Aorta (tissue), 5 donors: ENCODE measurements at regions not wholly inside any gene's neighbourhood (a gene's known extent, or its start where the extent isn't known, plus 50 kb on each side); places are given as distances from the start of the nearest gene placed in this dataset.
"Not testable (repeated sequence)": the region's sequence is repeated elsewhere in the genome, so short reads cannot be mapped to it uniquely, and the experiment has no call there.

Source experiments
- ATAC-seq: fragments of 200-7000 bp; cut with Tn5 transposase; one replicate; pipeline ENCODE4 v1.9.1; 2022; ENCODE audit warnings: moderate library complexity; ENCODE audit not compliant: low FRiP score
- DNase-seq, 2 donors: peaks; one replicate each; pipeline ENCODE4 v3.0.0-alpha.2; 2020
- H3K27ac ChIP-seq, 2 donors: one replicate each; pipeline ENCODE4 v1.5.1; 2013; ENCODE audit warnings: low read length in 2 of 2, mild to moderate bottlenecking in 2 of 2, moderate library complexity in 2 of 2, control low read depth in 1 of 2, inconsistent platforms in 1 of 2, low read depth in 1 of 2
- H3K27me3 ChIP-seq, 2 donors: one replicate each; pipeline ENCODE4 v1.6.1; 2013; ENCODE audit warnings: control low read depth in 1 of 2, low read length in 1 of 2, mild to moderate bottlenecking in 1 of 2, moderate library complexity in 1 of 2; ENCODE audit not compliant: insufficient read depth in 2 of 2, control insufficient read depth in 1 of 2
- H3K36me3 ChIP-seq, 2 donors: one replicate each; pipeline ENCODE4 v1.6.1; 2013; ENCODE audit warnings: control low read depth in 1 of 2, low read length in 1 of 2, mild to moderate bottlenecking in 1 of 2; ENCODE audit not compliant: insufficient read depth in 2 of 2, control insufficient read depth in 1 of 2
- H3K4me1 ChIP-seq, 2 donors: one replicate each; pipeline ENCODE4 v1.6.1; 2013; ENCODE audit warnings: low read length in 2 of 2, control low read depth in 1 of 2, mild to moderate bottlenecking in 1 of 2, moderate library complexity in 1 of 2; ENCODE audit not compliant: insufficient read depth in 2 of 2, control insufficient read depth in 1 of 2
- H3K4me3 ChIP-seq, 2 donors: one replicate each; pipeline ENCODE4 v1.5.1; 2013; ENCODE audit warnings: low read length in 2 of 2, control low read depth in 1 of 2, mild to moderate bottlenecking in 1 of 2
- H3K9me3 ChIP-seq: one replicate; pipeline ENCODE4 v1.6.1; 2013; ENCODE audit warnings: mild to moderate bottlenecking, low read length; ENCODE audit not compliant: control insufficient read depth
- WGBS, 2 donors: extraction: QIAGEN DNeasy Blood & Tissue Kit; methylation state at CpG; one replicate each; pipeline ENCODE4 v1.1.7; 2013; 5-methylcytosine and 5-hydroxymethylcytosine counted together
- intact Hi-C, 2 donors: fragments of 100-400 bp; cut with DNase I; formaldehyde crosslinking; loops; one replicate each; pipeline versions ENCODE4 v1.14.2 to v1.15.0; 2022
- donor health status: healthy with polysubstance abuse.
- donor health status: Bipolar disorder and iron deficiency.
- donor health status: DM: no; HTN: no; CAD: no.
- donor health status: DM: no; HTN: no; CAD: no.
- donor health status: DM: yes; HTN: yes; CAD: no.

DNA sequence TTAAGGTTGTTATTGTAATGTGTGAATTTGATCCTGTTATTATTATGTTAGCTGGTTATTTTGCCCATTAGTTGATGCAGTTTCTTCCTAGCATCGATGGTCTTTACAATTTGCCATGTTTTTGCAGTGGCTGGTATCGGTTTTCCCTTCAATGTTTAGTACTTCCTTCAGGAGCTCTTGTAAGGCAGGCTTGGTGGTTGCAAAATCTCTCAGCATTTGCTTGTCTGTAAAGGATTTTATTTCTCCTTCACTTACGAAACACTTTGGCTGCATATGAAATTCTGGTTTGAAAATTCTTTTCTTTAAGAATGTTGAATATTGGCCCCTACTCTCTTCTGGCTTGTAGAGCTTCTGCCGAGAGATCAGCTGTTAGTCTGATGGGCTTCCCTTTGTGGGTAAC lies 2241.4 kb upstream of the AGA start:
- not testable (repeated sequence) for DNase-seq

DNA sequence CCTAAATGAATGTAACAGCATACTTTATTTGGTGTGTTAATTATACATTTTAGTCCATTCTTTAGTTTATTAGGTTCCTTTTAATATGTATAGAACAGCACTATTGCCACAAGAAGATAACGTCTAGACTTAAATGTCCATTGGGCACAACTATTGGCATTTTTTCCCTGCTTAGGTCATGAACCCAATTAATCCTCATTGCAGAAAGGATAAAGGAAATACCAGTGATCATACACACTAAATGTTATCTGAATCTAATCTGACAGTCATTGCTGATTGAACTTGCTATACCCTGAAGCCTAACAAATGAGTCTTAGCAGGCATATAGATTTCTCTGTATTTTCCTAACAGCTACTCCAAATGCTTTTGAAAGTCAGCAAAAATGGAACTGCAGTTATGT lies 2250.0 kb upstream of the AGA start:
- no peaks in the 10 kb centered on the region for H3K36me3 ChIP-seq
- ATAC-seq (no peak), DNase-seq (no peak)
- H3K9me3 ChIP-seq, result no peaks in the 10 kb centered on the region
- H3K4me3 ChIP-seq, result no peak overlapping the region
- H3K27ac ChIP-seq, result no peak overlapping the region
- intact Hi-C loops, result no loop called here
- WGBS, 2 donors, result 19 to 25% methylated on average over 1 of the region's 1 CpG
- H3K4me1 ChIP-seq, result no peaks in the 10 kb centered on the region
- no peaks in the 10 kb centered on the region for H3K27me3 ChIP-seq

More for the DNA sequence above, 2241.4 kb upstream of the AGA start:
- H3K36me3 ChIP-seq, H3K27ac ChIP-seq, intact Hi-C loops, ATAC-seq, H3K4me1 ChIP-seq, H3K27me3 ChIP-seq, H3K4me3 ChIP-seq, H3K9me3 ChIP-seq: not testable (repeated sequence)
- WGBS, 2 donors, result 67 to 89% methylated on average over 4 of the region's 4 CpGs

DNA sequence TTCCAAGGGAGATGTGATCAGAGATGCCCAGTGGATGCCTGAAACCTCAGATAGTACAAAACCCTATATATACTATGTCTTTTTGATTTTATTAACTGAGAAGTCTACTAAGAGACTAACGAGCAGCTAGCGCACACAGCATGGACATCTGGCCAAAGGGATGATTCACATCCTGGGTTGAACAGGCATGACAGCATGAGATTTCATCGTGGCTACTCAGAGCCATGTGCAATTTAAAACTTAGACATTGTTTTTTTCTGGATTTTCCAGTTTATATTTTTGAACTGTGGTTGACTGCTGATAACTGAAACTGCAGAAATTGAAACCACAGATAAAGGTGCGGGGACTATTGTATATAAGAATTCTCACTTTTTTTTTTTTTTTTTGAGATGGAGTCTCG lies 2252.9 kb upstream of the AGA start:
- no peak for ATAC-seq
- H3K36me3 ChIP-seq, result no peaks in the 10 kb centered on the region
- H3K9me3 ChIP-seq, result peaks cover 2% of the 10 kb centered on the region
- H3K27ac ChIP-seq, result no peak overlapping the region
- intact Hi-C loops, result no loop called here
- 85 to 88% methylated on average over 5 of the region's 5 CpGs for WGBS, 2 donors
- no peak overlapping the region for H3K4me3 ChIP-seq
- DNase-seq, result no peak
- H3K4me1 ChIP-seq, result no peaks in the 10 kb centered on the region
- H3K27me3 ChIP-seq, result no peaks in the 10 kb centered on the region

DNA sequence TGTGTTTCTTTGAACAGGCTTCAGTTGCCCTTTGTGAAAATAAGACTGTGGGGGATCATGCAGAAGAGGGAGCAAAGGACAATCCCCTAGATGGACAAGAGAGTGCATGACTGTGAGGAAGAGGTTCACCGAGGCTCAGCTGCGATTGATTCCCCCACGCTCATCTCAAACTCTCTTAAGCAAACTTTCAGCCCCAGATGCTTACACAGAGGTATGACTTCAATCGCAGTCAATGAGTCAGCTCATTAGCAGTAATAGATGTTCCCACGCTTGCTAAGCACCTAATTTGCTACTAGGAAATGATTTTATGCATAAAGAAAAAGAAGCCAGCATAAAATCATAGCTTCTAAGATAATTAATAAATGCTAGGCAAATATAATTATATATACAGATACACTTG lies 2256.1 kb upstream of the AGA start:
- Histone ChIP-seq H3K36me3 (no peaks in the 10 kb centered on the region), H3K4me1 (no peaks in the 10 kb centered on the region), H3K27me3 (no peaks in the 10 kb centered on the region), H3K27ac (no peak overlapping the region), H3K4me3 (no peak overlapping the region), H3K9me3 (peaks cover 4% of the 10 kb centered on the region)
- WGBS, 2 donors, result 89% methylated on average over 5 of the region's 5 CpGs
- DNase-seq (no peak), ATAC-seq (no peak)
- intact Hi-C loops, result no loop called here

DNA sequence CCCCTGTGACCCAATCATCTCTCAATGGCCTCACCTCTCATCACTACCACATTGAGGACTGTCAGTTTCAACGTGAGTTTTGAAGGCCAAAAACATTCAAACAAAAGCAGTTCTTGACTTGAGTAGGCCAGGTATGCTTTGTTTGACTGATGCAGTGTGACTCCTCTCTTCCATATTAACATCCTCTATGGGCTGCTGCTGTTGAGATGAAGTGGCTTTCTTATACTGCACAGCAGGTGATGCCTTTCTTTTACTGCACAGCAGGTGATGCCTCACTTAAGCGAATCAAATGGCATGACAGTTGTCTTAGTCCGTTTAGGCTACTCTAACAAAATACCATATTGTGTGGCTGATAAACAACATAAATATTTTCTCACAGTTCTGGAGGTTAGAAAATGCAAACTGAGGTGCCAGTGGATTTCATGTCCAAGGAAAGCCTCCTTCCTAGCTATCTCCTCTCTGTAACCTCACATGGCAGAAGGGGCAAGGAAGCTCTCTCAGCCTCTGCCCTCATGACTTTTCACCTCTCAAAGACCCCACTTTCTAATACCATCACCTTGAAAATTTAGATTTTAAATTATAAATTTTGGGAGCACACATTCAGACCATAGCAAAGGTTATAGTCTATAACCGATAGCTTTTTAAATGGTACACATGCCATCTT lies 2267.9 kb upstream of the AGA start:
- no peak for ATAC-seq
- Histone ChIP-seq H3K36me3 (no peaks in the 10 kb centered on the region), H3K27ac (no peak overlapping the region), H3K4me3 (no peak overlapping the region), H3K27me3 (no peaks in the 10 kb centered on the region), H3K4me1 (no peaks in the 10 kb centered on the region), H3K9me3 (no peaks in the 10 kb centered on the region)
- DNase-seq, result no peak
- 46 to 48% methylated on average over 4 of the region's 4 CpGs for WGBS, 2 donors
- intact Hi-C loops, result no loop called here

DNA sequence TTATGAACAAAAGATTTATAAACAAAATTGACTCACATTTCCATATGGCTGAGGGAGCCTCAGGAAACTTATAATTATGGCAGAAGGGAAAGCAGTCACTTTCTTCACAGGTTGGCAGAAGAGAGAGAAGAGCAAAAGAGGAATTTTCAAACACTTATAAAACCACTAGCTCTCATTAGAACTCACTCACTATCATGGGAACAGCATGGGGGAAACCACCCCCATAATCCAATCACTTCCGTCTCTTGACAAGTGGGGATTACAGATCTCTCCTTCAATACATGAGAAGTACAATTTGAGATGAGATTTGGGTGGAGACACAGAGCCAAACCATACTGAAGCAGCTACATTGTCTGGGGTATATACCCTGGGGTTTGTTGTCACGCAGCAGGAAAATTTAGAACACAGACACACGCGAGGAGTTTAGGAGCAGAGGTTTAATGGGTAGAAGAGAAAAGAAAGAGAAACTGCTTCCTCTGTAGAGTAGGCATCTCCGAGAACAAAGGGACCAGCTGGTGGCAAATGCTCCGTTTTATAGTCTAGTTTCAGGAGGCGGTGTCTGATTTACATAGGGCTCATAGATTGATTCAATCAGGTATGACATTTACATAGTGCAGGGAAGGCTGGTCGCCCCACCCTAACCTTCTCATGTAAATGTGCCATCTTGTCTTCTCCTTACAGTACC lies 2277.7 kb upstream of the AGA start:
- no peaks in the 10 kb centered on the region for H3K4me1 ChIP-seq
- intact Hi-C loops, result no loop called here
- DNase-seq (no peak), ATAC-seq (no peak)
- no peaks in the 10 kb centered on the region for H3K36me3 ChIP-seq
- no peak overlapping the region for H3K4me3 ChIP-seq
- H3K9me3 ChIP-seq, result peaks cover 2% of the 10 kb centered on the region
- H3K27ac ChIP-seq, result no peak overlapping the region
- 92 to 93% methylated on average over 8 of the region's 8 CpGs for WGBS, 2 donors
- H3K27me3 ChIP-seq, result no peaks in the 10 kb centered on the region

DNA sequence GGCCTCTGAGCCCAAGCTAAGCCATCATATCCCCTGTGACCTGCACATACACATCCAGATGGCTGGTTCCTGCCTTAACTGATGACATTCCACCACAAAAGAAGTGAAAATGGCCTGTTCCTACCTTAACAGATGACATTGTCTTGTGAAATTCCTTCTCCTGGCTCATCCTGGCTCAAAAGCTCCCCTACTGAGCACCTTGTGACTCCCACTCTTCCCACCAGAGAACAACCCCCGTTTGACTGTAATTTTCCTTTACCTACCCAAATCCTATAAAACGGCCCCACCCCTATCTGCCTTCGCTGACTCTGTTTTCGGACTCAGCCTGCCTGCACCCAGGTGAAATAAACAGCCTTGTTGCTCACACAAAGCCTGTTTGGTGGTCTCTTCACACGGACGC lies 2284.3 kb upstream of the AGA start:
- H3K27ac ChIP-seq, H3K4me1 ChIP-seq, H3K4me3 ChIP-seq, intact Hi-C loops, DNase-seq, H3K27me3 ChIP-seq, H3K9me3 ChIP-seq, H3K36me3 ChIP-seq, ATAC-seq: not testable (repeated sequence)
- 88% methylated on average over 6 of the region's 6 CpGs for WGBS, 2 donors

DNA sequence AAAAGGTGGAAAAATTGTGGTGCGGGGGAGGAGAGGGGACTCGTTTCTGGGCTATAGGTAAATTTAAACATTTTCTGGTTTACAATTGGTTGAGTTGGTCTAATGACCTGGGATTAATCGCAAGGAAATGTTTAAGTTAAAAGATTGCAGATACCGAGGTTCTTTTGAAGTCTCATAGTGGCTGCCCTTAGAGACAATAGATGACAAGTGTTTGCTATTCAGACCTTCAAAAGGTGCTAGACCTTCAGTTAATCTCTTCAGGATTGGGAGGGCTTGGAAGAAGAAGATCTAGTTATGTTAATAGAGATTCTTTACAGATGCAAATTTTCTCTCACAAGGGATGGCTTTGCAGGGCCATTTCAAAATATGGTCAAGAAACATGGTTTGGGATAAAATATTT lies 2286.1 kb upstream of the AGA start:
- Histone ChIP-seq H3K27ac (no peak overlapping the region), H3K36me3 (no peaks in the 10 kb centered on the region), H3K9me3 (no peaks in the 10 kb centered on the region), H3K4me3 (no peak overlapping the region), H3K4me1 (no peaks in the 10 kb centered on the region), H3K27me3 (no peaks in the 10 kb centered on the region)
- intact Hi-C loops, result no loop called here
- no peak for DNase-seq
- 85 to 89% methylated on average over 4 of the region's 4 CpGs for whole genome bisulfite sequencing, 2 donors
- ATAC-seq, result no peak

DNA sequence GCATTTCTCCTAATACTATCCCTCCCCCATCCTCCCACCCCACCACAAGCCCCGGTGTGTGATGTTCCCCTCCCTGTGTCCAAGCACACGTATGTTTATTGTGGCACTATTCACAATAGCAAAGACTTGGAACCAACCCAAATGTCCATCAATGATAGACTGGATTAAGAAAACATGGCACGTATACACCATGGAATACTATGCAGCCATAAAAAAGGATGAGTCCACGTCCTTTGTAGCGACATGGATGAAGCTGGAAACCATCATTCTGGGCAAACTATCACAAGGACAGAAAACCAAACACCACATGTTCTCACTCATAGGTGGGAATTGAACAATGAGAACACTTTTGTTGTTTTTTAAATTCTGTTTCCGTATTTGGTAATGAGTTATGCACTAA lies 2294.6 kb upstream of the AGA start:
- DNase-seq, ATAC-seq, H3K27ac ChIP-seq, intact Hi-C loops, H3K9me3 ChIP-seq, H3K27me3 ChIP-seq, H3K4me3 ChIP-seq, H3K36me3 ChIP-seq, H3K4me1 ChIP-seq: not testable (repeated sequence)
- 87 to 93% methylated on average over 6 of the region's 6 CpGs for WGBS, 2 donors
